GM12878 (cell line): ENCODE measurements at regions not wholly inside any gene's neighbourhood (a gene's known extent, or its start where the extent isn't known, plus 50 kb on each side); places are given as distances from the start of the nearest gene placed in this dataset.

Source experiments
- ATAC-seq: fragments of 200-7000 bp; cut with Tn5 transposase; 3 replicates; pipeline ENCODE4 v1.9.1; 2020; ENCODE audit warnings: mild to moderate bottlenecking, moderate library complexity
- BruUV-seq: library from RNA; stranded (reverse); fragments of 400-500 nt; replicated peaks from 2 replicates; lab custom pipeline; 2021; lab: Mats Ljungman, UMichigan
- CTCF ChIA-PET: fragments of 300-600 bp; sonication (Branson Sonifier 250); formaldehyde crosslinking; extraction: SDS; loops from one replicate; lab custom pipeline; 2021; ENCODE audit warnings: inconsistent platforms; lab: Yijun Ruan, JAX
- POLR2A ChIA-PET: fragments of 350-600 bp; formaldehyde crosslinking; extraction: SDS; loops from one replicate; lab custom pipeline; 2021; ENCODE audit warnings: inconsistent platforms; lab: Charles Lee
- RAD21 ChIA-PET: fragments of 300-600 bp; sonication (Branson Sonifier 250); formaldehyde crosslinking; loops from one replicate; lab custom pipeline; 2023; ENCODE audit warnings: antibody characterized with exemption; ENCODE audit not compliant: unreplicated experiment; lab: Charles Lee
- SMC1A ChIA-PET: fragments of 300-600 bp; sonication (Branson Sonifier 250); formaldehyde crosslinking; loops from one replicate; lab custom pipeline; 2023; ENCODE audit not compliant: unreplicated experiment, uncharacterized antibody; lab: Charles Lee
- DNase-seq: peaks from one replicate; pipeline ENCODE4 v3.0.0-alpha.2; 2011; ENCODE audit warnings: low read depth, low spot score
- FAIRE-seq: peaks from 3 replicates; lab custom pipeline; 2011; peaks lifted over from hg19 to GRCh38; lab: Jason Lieb, UNC
- H2AFZ ChIP-seq: 2 replicates; pipeline ENCODE4 v1.6.0; 2011; ENCODE audit warnings: low read depth, low read length, control low read depth; ENCODE audit not compliant: control insufficient read depth
- H3K27ac ChIP-seq: 2 replicates; pipeline ENCODE4 v1.5.1; 2011; ENCODE audit warnings: control low read depth; ENCODE audit not compliant: control insufficient read depth, insufficient read depth
- H3K27me3 ChIP-seq, 2 experiments: replicated peaks in 1 of 2; 2 replicates each; pipeline versions ENCODE4 v1.6.0 to v1.6.1; 2011; ENCODE audit warnings: low read length in 1 of 2; ENCODE audit not compliant: control insufficient read depth in 2 of 2, insufficient read depth in 2 of 2
- H3K36me3 ChIP-seq, 2 experiments: 2 replicates each; pipeline ENCODE4 v1.5.1; 2011; ENCODE audit warnings: low read length in 1 of 2; ENCODE audit not compliant: control insufficient read depth in 2 of 2, insufficient read depth in 2 of 2
- H3K4me1 ChIP-seq: 2 replicates; pipeline ENCODE4 v1.6.1; 2011; ENCODE audit warnings: mild to moderate bottlenecking, low read length, moderate library complexity, mixed read lengths; ENCODE audit not compliant: control insufficient read depth, insufficient read depth
- H3K4me2 ChIP-seq: 2 replicates; pipeline ENCODE4 v1.6.0; 2011; ENCODE audit warnings: control low read depth; ENCODE audit not compliant: control insufficient read depth, insufficient read depth
- H3K4me3 ChIP-seq: fragments of 200-600 bp; sonication (generic); 2 replicates; pipeline ENCODE4 v1.5.1; 2016
- H3K79me2 ChIP-seq: 2 replicates; pipeline ENCODE4 v1.6.0; 2011; ENCODE audit warnings: low read length; ENCODE audit not compliant: control insufficient read depth, insufficient read depth
- H3K9ac ChIP-seq: 2 replicates; pipeline ENCODE4 v1.8.0; 2011; ENCODE audit warnings: low read length, control low read depth, mixed read lengths; ENCODE audit not compliant: control insufficient read depth, insufficient read depth
- H3K9me3 ChIP-seq: replicated peaks from 3 replicates; pipeline ENCODE4 v1.5.1; 2011; ENCODE audit warnings: mild to moderate bottlenecking, low read length; ENCODE audit not compliant: control insufficient read depth, insufficient read depth
- H4K20me1 ChIP-seq: 2 replicates; pipeline ENCODE4 v1.6.0; 2011; ENCODE audit not compliant: control insufficient read depth, insufficient read depth
- BRCA1 ChIP-seq: IDR thresholded peaks from 2 replicates; pipeline ENCODE4 v1.6.1; 2011; ENCODE audit warnings: low read depth, low read length, improper control_type of control experiment
- FOXK2 ChIP-seq: fragments of 450-650 bp; IDR thresholded peaks from 2 replicates; pipeline ENCODE4 v1.6.1; 2017; ENCODE audit warnings: mild to moderate bottlenecking, moderate library complexity
- MTA3 ChIP-seq: IDR thresholded peaks from 2 replicates; pipeline ENCODE4 v1.6.1; 2012; ENCODE audit warnings: low read length, inconsistent platforms, borderline replicate concordance
- POLR2AphosphoS5 ChIP-seq: IDR thresholded peaks from 2 replicates; pipeline ENCODE4 v1.6.1; 2011; ENCODE audit warnings: mild to moderate bottlenecking, low read length, inconsistent platforms
- RB1 ChIP-seq: fragments of 450-650 bp; formaldehyde crosslinking; IDR thresholded peaks from 2 replicates; pipeline ENCODE4 v1.6.1; 2017; ENCODE audit warnings: mild to moderate bottlenecking, borderline replicate concordance
- SMC3 ChIP-seq: IDR thresholded peaks from 2 replicates; pipeline ENCODE4 v1.6.1; 2011; ENCODE audit warnings: low read length, improper control_type of control experiment, borderline replicate concordance
- WGBS: methylation state at CpG from one replicate; pipeline ENCODE4 v1.1.6; 2016; ENCODE audit warnings: low lambda C conversion rate; ENCODE audit not compliant: insufficient replicate concordance, insufficient coverage; ENCODE audit errors: missing lambda C conversion rate; 5-methylcytosine and 5-hydroxymethylcytosine counted together
- in situ Hi-C: fragments of 300-500 bp; cut with MboI; formaldehyde crosslinking; loops from 9 replicates; pipeline ENCODE4 v1.14.3; 2018; ENCODE audit warnings: mixed read lengths
- intact Hi-C: fragments of 100-400 bp; cut with micrococcal nuclease; formaldehyde crosslinking; loops from one replicate; pipeline ENCODE4 v1.14.2; 2022; ENCODE audit not compliant: unreplicated experiment
- TF ChIP-seq, protein P1 (sequence below): fragments of 150-350 bp; IDR thresholded peaks from 2 replicates; pipeline ENCODE4 v1.6.1; 2014; ENCODE audit warnings: mild to moderate bottlenecking, low read depth, low read length
- TF ChIP-seq, protein P2 (sequence below): fragments of 450-650 bp; IDR thresholded peaks from 2 replicates; pipeline ENCODE4 v1.6.1; 2016; ENCODE audit warnings: mild to moderate bottlenecking, moderate library complexity, borderline replicate concordance
- TF ChIP-seq, protein P3 (sequence below): IDR thresholded peaks from 2 replicates; pipeline ENCODE4 v1.6.1; 2011; ENCODE audit warnings: borderline replicate concordance, low read depth, mild to moderate bottlenecking, moderate library complexity, mixed read lengths, low read length; ENCODE audit not compliant: insufficient read depth; ENCODE audit errors: extremely low read length
- TF ChIP-seq, protein P4 (sequence below): IDR thresholded peaks from 2 replicates; pipeline ENCODE4 v1.6.1; 2012; ENCODE audit warnings: improper control_type of control experiment, low read depth, low read length; ENCODE audit not compliant: insufficient replicate concordance
- TF ChIP-seq, protein P5 (sequence below): IDR thresholded peaks from 2 replicates; pipeline ENCODE4 v1.6.1; 2012; ENCODE audit warnings: low read depth, low read length, improper control_type of control experiment

DNA sequence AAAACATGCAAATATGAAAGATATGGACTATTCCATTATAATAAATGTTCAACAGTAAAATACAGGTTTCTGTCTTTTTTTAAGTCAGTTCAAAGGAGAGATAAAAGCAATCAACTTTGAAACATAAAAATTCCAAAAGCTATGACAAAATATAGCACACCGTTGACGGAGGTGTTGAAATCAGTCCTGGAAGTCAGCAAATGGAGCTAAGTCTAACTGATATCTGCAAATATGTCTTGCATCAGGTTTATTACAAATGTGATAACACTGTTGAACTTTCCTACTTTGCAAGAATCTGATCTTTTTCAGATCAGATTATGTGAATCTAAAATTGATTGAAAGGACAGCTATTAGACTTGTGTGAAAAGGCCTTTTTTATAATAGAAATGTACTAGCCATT, 300.7 kb downstream of the SHOX2 start:
- H3K4me3 ChIP-seq, result no peak overlapping the region
- H3K4me2 ChIP-seq, result no peak overlapping the region
- SMC1A ChIA-PET, result interaction anchor here (1.8 to 2.0 kb wide), 2 partner anchors 11 to 12 kb away, joined by 5 to 6 read pairs; no protein-coding TSS in a partner anchor
- no peaks in the 10 kb centered on the region for H3K9me3 ChIP-seq
- POLR2A ChIA-PET, result no interaction called here
- no peaks in the 10 kb centered on the region for H3K4me1 ChIP-seq
- no peak overlapping the region for H3K27ac ChIP-seq
- H3K27me3 ChIP-seq, result no peaks in the 10 kb centered on the region
- CTCF ChIA-PET, result no interaction called here
- no peak overlapping the region for H2AFZ ChIP-seq
- no peak overlapping the region for H3K9ac ChIP-seq
- no peak for DNase-seq
- no peak for FAIRE-seq
- no peaks in the 10 kb centered on the region for H3K36me3 ChIP-seq
- BruUV-seq, result no TSS peak
- intact Hi-C loops (no loop called here), in situ Hi-C loops (no loop called here)
- H4K20me1 ChIP-seq, result no peaks in the 10 kb centered on the region
- WGBS, result 31% methylated on average over 2 of the region's 2 CpGs
- ATAC-seq, result no peak
- H3K79me2 ChIP-seq, result no peaks in the 10 kb centered on the region
- RAD21 ChIA-PET, result no interaction called here
- TF ChIP-seq FOXK2 (no peak), MTA3 (no peak), RB1 (no peak), POLR2AphosphoS5 (no peak), SMC3 (no peak), BRCA1 (no peak)
- TF ChIP-seq, protein P1, sequence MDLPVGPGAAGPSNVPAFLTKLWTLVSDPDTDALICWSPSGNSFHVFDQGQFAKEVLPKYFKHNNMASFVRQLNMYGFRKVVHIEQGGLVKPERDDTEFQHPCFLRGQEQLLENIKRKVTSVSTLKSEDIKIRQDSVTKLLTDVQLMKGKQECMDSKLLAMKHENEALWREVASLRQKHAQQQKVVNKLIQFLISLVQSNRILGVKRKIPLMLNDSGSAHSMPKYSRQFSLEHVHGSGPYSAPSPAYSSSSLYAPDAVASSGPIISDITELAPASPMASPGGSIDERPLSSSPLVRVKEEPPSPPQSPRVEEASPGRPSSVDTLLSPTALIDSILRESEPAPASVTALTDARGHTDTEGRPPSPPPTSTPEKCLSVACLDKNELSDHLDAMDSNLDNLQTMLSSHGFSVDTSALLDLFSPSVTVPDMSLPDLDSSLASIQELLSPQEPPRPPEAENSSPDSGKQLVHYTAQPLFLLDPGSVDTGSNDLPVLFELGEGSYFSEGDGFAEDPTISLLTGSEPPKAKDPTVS, result no peak
- TF ChIP-seq, protein P2, sequence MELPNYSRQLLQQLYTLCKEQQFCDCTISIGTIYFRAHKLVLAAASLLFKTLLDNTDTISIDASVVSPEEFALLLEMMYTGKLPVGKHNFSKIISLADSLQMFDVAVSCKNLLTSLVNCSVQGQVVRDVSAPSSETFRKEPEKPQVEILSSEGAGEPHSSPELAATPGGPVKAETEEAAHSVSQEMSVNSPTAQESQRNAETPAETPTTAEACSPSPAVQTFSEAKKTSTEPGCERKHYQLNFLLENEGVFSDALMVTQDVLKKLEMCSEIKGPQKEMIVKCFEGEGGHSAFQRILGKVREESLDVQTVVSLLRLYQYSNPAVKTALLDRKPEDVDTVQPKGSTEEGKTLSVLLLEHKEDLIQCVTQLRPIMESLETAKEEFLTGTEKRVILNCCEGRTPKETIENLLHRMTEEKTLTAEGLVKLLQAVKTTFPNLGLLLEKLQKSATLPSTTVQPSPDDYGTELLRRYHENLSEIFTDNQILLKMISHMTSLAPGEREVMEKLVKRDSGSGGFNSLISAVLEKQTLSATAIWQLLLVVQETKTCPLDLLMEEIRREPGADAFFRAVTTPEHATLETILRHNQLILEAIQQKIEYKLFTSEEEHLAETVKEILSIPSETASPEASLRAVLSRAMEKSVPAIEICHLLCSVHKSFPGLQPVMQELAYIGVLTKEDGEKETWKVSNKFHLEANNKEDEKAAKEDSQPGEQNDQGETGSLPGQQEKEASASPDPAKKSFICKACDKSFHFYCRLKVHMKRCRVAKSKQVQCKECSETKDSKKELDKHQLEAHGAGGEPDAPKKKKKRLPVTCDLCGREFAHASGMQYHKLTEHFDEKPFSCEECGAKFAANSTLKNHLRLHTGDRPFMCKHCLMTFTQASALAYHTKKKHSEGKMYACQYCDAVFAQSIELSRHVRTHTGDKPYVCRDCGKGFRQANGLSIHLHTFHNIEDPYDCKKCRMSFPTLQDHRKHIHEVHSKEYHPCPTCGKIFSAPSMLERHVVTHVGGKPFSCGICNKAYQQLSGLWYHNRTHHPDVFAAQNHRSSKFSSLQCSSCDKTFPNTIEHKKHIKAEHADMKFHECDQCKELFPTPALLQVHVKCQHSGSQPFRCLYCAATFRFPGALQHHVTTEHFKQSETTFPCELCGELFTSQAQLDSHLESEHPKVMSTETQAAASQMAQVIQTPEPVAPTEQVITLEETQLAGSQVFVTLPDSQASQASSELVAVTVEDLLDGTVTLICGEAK, result no peak
- TF ChIP-seq, protein P3, sequence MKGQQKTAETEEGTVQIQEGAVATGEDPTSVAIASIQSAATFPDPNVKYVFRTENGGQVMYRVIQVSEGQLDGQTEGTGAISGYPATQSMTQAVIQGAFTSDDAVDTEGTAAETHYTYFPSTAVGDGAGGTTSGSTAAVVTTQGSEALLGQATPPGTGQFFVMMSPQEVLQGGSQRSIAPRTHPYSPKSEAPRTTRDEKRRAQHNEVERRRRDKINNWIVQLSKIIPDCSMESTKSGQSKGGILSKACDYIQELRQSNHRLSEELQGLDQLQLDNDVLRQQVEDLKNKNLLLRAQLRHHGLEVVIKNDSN, result no peak
- TF ChIP-seq, protein P4, sequence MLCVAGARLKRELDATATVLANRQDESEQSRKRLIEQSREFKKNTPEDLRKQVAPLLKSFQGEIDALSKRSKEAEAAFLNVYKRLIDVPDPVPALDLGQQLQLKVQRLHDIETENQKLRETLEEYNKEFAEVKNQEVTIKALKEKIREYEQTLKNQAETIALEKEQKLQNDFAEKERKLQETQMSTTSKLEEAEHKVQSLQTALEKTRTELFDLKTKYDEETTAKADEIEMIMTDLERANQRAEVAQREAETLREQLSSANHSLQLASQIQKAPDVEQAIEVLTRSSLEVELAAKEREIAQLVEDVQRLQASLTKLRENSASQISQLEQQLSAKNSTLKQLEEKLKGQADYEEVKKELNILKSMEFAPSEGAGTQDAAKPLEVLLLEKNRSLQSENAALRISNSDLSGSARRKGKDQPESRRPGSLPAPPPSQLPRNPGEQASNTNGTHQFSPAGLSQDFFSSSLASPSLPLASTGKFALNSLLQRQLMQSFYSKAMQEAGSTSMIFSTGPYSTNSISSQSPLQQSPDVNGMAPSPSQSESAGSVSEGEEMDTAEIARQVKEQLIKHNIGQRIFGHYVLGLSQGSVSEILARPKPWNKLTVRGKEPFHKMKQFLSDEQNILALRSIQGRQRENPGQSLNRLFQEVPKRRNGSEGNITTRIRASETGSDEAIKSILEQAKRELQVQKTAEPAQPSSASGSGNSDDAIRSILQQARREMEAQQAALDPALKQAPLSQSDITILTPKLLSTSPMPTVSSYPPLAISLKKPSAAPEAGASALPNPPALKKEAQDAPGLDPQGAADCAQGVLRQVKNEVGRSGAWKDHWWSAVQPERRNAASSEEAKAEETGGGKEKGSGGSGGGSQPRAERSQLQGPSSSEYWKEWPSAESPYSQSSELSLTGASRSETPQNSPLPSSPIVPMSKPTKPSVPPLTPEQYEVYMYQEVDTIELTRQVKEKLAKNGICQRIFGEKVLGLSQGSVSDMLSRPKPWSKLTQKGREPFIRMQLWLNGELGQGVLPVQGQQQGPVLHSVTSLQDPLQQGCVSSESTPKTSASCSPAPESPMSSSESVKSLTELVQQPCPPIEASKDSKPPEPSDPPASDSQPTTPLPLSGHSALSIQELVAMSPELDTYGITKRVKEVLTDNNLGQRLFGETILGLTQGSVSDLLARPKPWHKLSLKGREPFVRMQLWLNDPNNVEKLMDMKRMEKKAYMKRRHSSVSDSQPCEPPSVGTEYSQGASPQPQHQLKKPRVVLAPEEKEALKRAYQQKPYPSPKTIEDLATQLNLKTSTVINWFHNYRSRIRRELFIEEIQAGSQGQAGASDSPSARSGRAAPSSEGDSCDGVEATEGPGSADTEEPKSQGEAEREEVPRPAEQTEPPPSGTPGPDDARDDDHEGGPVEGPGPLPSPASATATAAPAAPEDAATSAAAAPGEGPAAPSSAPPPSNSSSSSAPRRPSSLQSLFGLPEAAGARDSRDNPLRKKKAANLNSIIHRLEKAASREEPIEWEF, result no peak
- TF ChIP-seq, protein P5, sequence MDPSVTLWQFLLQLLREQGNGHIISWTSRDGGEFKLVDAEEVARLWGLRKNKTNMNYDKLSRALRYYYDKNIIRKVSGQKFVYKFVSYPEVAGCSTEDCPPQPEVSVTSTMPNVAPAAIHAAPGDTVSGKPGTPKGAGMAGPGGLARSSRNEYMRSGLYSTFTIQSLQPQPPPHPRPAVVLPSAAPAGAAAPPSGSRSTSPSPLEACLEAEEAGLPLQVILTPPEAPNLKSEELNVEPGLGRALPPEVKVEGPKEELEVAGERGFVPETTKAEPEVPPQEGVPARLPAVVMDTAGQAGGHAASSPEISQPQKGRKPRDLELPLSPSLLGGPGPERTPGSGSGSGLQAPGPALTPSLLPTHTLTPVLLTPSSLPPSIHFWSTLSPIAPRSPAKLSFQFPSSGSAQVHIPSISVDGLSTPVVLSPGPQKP, result no peak
